ENCODE measurements at regions not wholly inside any gene's neighbourhood (a gene's known extent, or its start where the extent isn't known, plus 50 kb on each side); places are given as distances from the start of the nearest gene placed in this dataset.
"Not testable (repeated sequence)": the region's sequence is repeated elsewhere in the genome, so short reads cannot be mapped to it uniquely, and the experiment has no call there.

- H3K4me3 ChIP-seq, result no peak overlapping the region
- TF ChIP-seq POLR2A (IDR thresholded peaks at IDR 0.05) (no peak), CTCF (IDR thresholded peaks at IDR 0.05) (peak in 4 of 6 experiments; percentile 41 to 62 (median 52))
- H3K27ac ChIP-seq, result peak overlapping the region in 1 of 4 donors; percentile 1
- peak in 1 of 3 donors; percentile 63 for DNase-seq
- no peaks in the 10 kb centered on the region for H3K27me3 ChIP-seq
- no peaks in the 10 kb centered on the region for H3K36me3 ChIP-seq
- H3K9me3 ChIP-seq, result no peaks in the 10 kb centered on the region
- peaks cover 0 to 8% (median 0%) of the 10 kb centered on the region in 4 donors for H3K4me1 ChIP-seq
Measured at GRCh38 chr11:87722756-87723565, 452.3 kb downstream of the RAB38 start.

- Histone ChIP-seq H3K4me1 (peaks cover 0 to 3% (median 0%) of the 10 kb centered on the region in 4 donors), H3K4me3 (no peak overlapping the region), H3K36me3 (no peaks in the 10 kb centered on the region), H3K27ac (no peak overlapping the region), H3K27me3 (no peaks in the 10 kb centered on the region), H3K9me3 (no peaks in the 10 kb centered on the region)
- no peak for DNase-seq
- TF ChIP-seq POLR2A (IDR thresholded peaks at IDR 0.05) (no peak), CTCF (IDR thresholded peaks at IDR 0.05) (no peak)
Measured at GRCh38 chr11:87719326-87720073, 455.7 kb downstream of the RAB38 start.

GRCh38 chr11:87712802-87713202 is 462.4 kb downstream of the RAB38 start:
- H3K4me1 ChIP-seq, result no peaks in the 10 kb centered on the region
- TF ChIP-seq POLR2A (IDR thresholded peaks at IDR 0.05), result no peak
- no peak for TF ChIP-seq CTCF (IDR thresholded peaks at IDR 0.05)

GRCh38 chr11:87712391-87712790 is 462.9 kb downstream of the RAB38 start:
- Histone ChIP-seq H3K27ac (no peak overlapping the region), H3K27me3 (no peaks in the 10 kb centered on the region), H3K36me3 (no peaks in the 10 kb centered on the region), H3K9me3 (no peaks in the 10 kb centered on the region), H3K4me1 (no peaks in the 10 kb centered on the region), H3K4me3 (no peak overlapping the region)
- no peak for TF ChIP-seq POLR2A (IDR thresholded peaks at IDR 0.05)
- no peak for TF ChIP-seq CTCF (IDR thresholded peaks at IDR 0.05)
- DNase-seq, result no peak

More at GRCh38 chr11:87712802-87713202, 462.4 kb downstream of the RAB38 start:
- H3K27ac ChIP-seq, result no peak overlapping the region
- H3K9me3 ChIP-seq, result no peaks in the 10 kb centered on the region
- no peak overlapping the region for H3K4me3 ChIP-seq
- DNase-seq, result no peak
- no peaks in the 10 kb centered on the region for H3K27me3 ChIP-seq
- H3K36me3 ChIP-seq, result no peaks in the 10 kb centered on the region

GRCh38 chr11:87703589-87703988 is 471.7 kb downstream of the RAB38 start:
- not testable (repeated sequence) for H3K27ac ChIP-seq, H3K4me1 ChIP-seq, H3K9me3 ChIP-seq, H3K36me3 ChIP-seq, H3K27me3 ChIP-seq, DNase-seq, H3K4me3 ChIP-seq

GRCh38 chr11:87675993-87676392 is 499.2 kb downstream of the RAB38 start:
- TF ChIP-seq POLR2A (IDR thresholded peaks at IDR 0.05) (no peak), CTCF (IDR thresholded peaks at IDR 0.05) (no peak)
- DNase-seq, result no peak
- H3K4me3 ChIP-seq, result no peak overlapping the region
- no peaks in the 10 kb centered on the region for H3K4me1 ChIP-seq
- no peaks in the 10 kb centered on the region for H3K36me3 ChIP-seq
- no peak overlapping the region for H3K27ac ChIP-seq
- no peaks in the 10 kb centered on the region for H3K9me3 ChIP-seq
- H3K27me3 ChIP-seq, result no peaks in the 10 kb centered on the region

Data from Peyer's patch (tissue), 4 donors.